ENCODE measurements at regions not wholly inside any gene's neighbourhood (a gene's known extent, or its start where the extent isn't known, plus 50 kb on each side); places are given as distances from the start of the nearest gene placed in this dataset.
"Not testable (repeated sequence)": the region's sequence is repeated elsewhere in the genome, so short reads cannot be mapped to it uniquely, and the experiment has no call there.

GRCh38 chr5:93235761-93236160 is 345.3 kb downstream of the NR2F1-AS1 start:
- H3K9me3 Mint-ChIP-seq: peaks cover 0 to 5% (median 3%) of the 10 kb centered on the region in 7 donors
- H3K36me3 ChIP-seq (ENCODE audit: control insufficient read depth, insufficient read depth, low read length): no peaks in the 10 kb centered on the region
- H3K9me3 ChIP-seq (ENCODE audit: control insufficient read depth in 2 of 2, low read length in 2 of 2): no peaks in the 10 kb centered on the region
- H3K36me3 Mint-ChIP-seq: no peaks in the 10 kb centered on the region
- DNase-seq (no peak), ATAC-seq (ENCODE audit: low read depth in 2 of 2) (no peak)
- H3K4me3 ChIP-seq (ENCODE audit: low read depth, low read length): no peak overlapping the region
- no peak overlapping the region for H3K4me3 Mint-ChIP-seq
- H3K27ac Mint-ChIP-seq: no peak overlapping the region
- H3K27me3 ChIP-seq (ENCODE audit: control insufficient read depth, insufficient read depth, low read length): no peaks in the 10 kb centered on the region
- H3K27ac ChIP-seq (ENCODE audit: insufficient read depth, low read length, poor library complexity, severe bottlenecking): no peak overlapping the region
- H3K27me3 Mint-ChIP-seq: no peaks in the 10 kb centered on the region
- H3K4me1 ChIP-seq (ENCODE audit: control insufficient read depth, insufficient read depth, low read length, poor library complexity, severe bottlenecking): no peaks in the 10 kb centered on the region
- H3K4me1 Mint-ChIP-seq: no peaks in the 10 kb centered on the region

- Histone ChIP-seq H3K4me3 (ENCODE audit: low read depth, low read length) (no peak overlapping the region), H3K27me3 (ENCODE audit: control insufficient read depth, insufficient read depth, low read length) (no peaks in the 10 kb centered on the region), H3K36me3 (ENCODE audit: control insufficient read depth, insufficient read depth, low read length) (no peaks in the 10 kb centered on the region), H3K4me1 (ENCODE audit: control insufficient read depth, insufficient read depth, low read length, poor library complexity, severe bottlenecking) (no peaks in the 10 kb centered on the region), H3K27ac (ENCODE audit: insufficient read depth, low read length, poor library complexity, severe bottlenecking) (no peak overlapping the region), H3K9me3 (ENCODE audit: control insufficient read depth in 2 of 2, low read length in 2 of 2) (no peaks in the 10 kb centered on the region)
- DNase-seq (no peak), ATAC-seq (ENCODE audit: low read depth in 2 of 2) (no peak)
- Mint-ChIP-seq H3K9me3 (peaks cover 0 to 4% (median 1%) of the 10 kb centered on the region in 7 donors), H3K27ac (no peak overlapping the region), H3K36me3 (no peaks in the 10 kb centered on the region), H3K27me3 (no peaks in the 10 kb centered on the region), H3K4me1 (no peaks in the 10 kb centered on the region), H3K4me3 (no peak overlapping the region)
Measured at GRCh38 chr5:93226202-93226735, 354.8 kb downstream of the NR2F1-AS1 start.

DNA sequence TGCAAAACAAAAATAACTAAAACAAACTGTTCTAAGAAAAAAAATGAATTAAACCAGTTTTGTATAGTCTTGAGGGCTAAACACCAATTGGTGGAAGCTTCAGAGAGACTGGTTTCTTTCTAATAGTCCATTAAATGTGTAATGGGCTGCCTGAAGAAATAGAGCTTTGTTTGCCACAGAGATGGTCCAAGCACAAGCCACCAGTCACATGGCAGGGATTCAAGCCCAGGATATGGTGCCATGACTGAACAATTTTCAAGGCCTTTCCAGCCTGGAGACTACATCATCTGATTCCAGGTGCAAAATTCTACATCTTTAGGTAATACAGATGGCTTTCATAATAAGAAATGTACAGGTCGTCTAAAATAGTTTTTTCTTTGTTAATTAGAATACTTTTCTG is 355.3 kb downstream of the NR2F1-AS1 start:
- Mint-ChIP-seq H3K36me3 (no peaks in the 10 kb centered on the region), H3K27ac (no peak overlapping the region), H3K9me3 (peaks cover 0 to 4% (median 1%) of the 10 kb centered on the region in 7 donors), H3K4me1 (no peaks in the 10 kb centered on the region), H3K4me3 (no peak overlapping the region), H3K27me3 (no peaks in the 10 kb centered on the region)
- Histone ChIP-seq H3K4me3 (ENCODE audit: low read depth, low read length) (no peak overlapping the region), H3K36me3 (ENCODE audit: control insufficient read depth, insufficient read depth, low read length) (no peaks in the 10 kb centered on the region), H3K27ac (ENCODE audit: insufficient read depth, low read length, poor library complexity, severe bottlenecking) (no peak overlapping the region), H3K4me1 (ENCODE audit: control insufficient read depth, insufficient read depth, low read length, poor library complexity, severe bottlenecking) (no peaks in the 10 kb centered on the region), H3K9me3 (ENCODE audit: control insufficient read depth in 2 of 2, low read length in 2 of 2) (no peaks in the 10 kb centered on the region), H3K27me3 (ENCODE audit: control insufficient read depth, insufficient read depth, low read length) (no peaks in the 10 kb centered on the region)
- no peak for ATAC-seq (ENCODE audit: low read depth in 2 of 2)
- no peak for DNase-seq

GRCh38 chr5:93224624-93225023 is 356.4 kb downstream of the NR2F1-AS1 start:
- H3K4me1 ChIP-seq (ENCODE audit: control insufficient read depth, insufficient read depth, low read length, poor library complexity, severe bottlenecking): no peaks in the 10 kb centered on the region
- no peaks in the 10 kb centered on the region for H3K9me3 ChIP-seq (ENCODE audit: control insufficient read depth in 2 of 2, low read length in 2 of 2)
- H3K4me3 Mint-ChIP-seq: no peak overlapping the region
- peaks cover 0 to 4% (median 1%) of the 10 kb centered on the region in 7 donors for H3K9me3 Mint-ChIP-seq
- DNase-seq (no peak), ATAC-seq (ENCODE audit: low read depth in 2 of 2) (no peak)
- no peaks in the 10 kb centered on the region for H3K27me3 Mint-ChIP-seq
- no peaks in the 10 kb centered on the region for H3K36me3 ChIP-seq (ENCODE audit: control insufficient read depth, insufficient read depth, low read length)
- H3K36me3 Mint-ChIP-seq: no peaks in the 10 kb centered on the region
- no peak overlapping the region for H3K27ac Mint-ChIP-seq
- H3K4me1 Mint-ChIP-seq: no peaks in the 10 kb centered on the region
- no peaks in the 10 kb centered on the region for H3K27me3 ChIP-seq (ENCODE audit: control insufficient read depth, insufficient read depth, low read length)
- no peak overlapping the region for H3K27ac ChIP-seq (ENCODE audit: insufficient read depth, low read length, poor library complexity, severe bottlenecking)
- H3K4me3 ChIP-seq (ENCODE audit: low read depth, low read length): no peak overlapping the region

- no peak overlapping the region for H3K27ac Mint-ChIP-seq
- Histone ChIP-seq H3K27ac (ENCODE audit: insufficient read depth, low read length, poor library complexity, severe bottlenecking) (no peak overlapping the region), H3K4me3 (ENCODE audit: low read depth, low read length) (no peak overlapping the region), H3K9me3 (ENCODE audit: control insufficient read depth in 2 of 2, low read length in 2 of 2) (no peaks in the 10 kb centered on the region), H3K27me3 (ENCODE audit: control insufficient read depth, insufficient read depth, low read length) (no peaks in the 10 kb centered on the region), H3K36me3 (ENCODE audit: control insufficient read depth, insufficient read depth, low read length) (no peaks in the 10 kb centered on the region), H3K4me1 (ENCODE audit: control insufficient read depth, insufficient read depth, low read length, poor library complexity, severe bottlenecking) (no peaks in the 10 kb centered on the region)
- no peaks in the 10 kb centered on the region for H3K36me3 Mint-ChIP-seq
- H3K4me1 Mint-ChIP-seq: no peaks in the 10 kb centered on the region
- no peak overlapping the region for H3K4me3 Mint-ChIP-seq
- ATAC-seq (ENCODE audit: low read depth in 2 of 2) (no peak), DNase-seq (no peak)
- peaks cover 0 to 2% (median 0%) of the 10 kb centered on the region in 7 donors for H3K9me3 Mint-ChIP-seq
- no peaks in the 10 kb centered on the region for H3K27me3 Mint-ChIP-seq
Measured at GRCh38 chr5:93221773-93222172, 359.2 kb downstream of the NR2F1-AS1 start.

- H3K27me3 ChIP-seq (ENCODE audit: control insufficient read depth, insufficient read depth, low read length): no peaks in the 10 kb centered on the region
- ATAC-seq (ENCODE audit: low read depth in 2 of 2) (no peak), DNase-seq (no peak)
- H3K4me1 ChIP-seq (ENCODE audit: control insufficient read depth, insufficient read depth, low read length, poor library complexity, severe bottlenecking): no peaks in the 10 kb centered on the region
- H3K27ac Mint-ChIP-seq: no peak overlapping the region
- H3K4me1 Mint-ChIP-seq: no peaks in the 10 kb centered on the region
- H3K27me3 Mint-ChIP-seq: no peaks in the 10 kb centered on the region
- no peaks in the 10 kb centered on the region for H3K9me3 ChIP-seq (ENCODE audit: control insufficient read depth in 2 of 2, low read length in 2 of 2)
- no peak overlapping the region for H3K27ac ChIP-seq (ENCODE audit: insufficient read depth, low read length, poor library complexity, severe bottlenecking)
- no peaks in the 10 kb centered on the region for H3K36me3 Mint-ChIP-seq
- H3K4me3 Mint-ChIP-seq: no peak overlapping the region
- peaks cover 0 to 2% (median 0%) of the 10 kb centered on the region in 7 donors for H3K9me3 Mint-ChIP-seq
- no peaks in the 10 kb centered on the region for H3K36me3 ChIP-seq (ENCODE audit: control insufficient read depth, insufficient read depth, low read length)
- no peak overlapping the region for H3K4me3 ChIP-seq (ENCODE audit: low read depth, low read length)
Measured at GRCh38 chr5:93220431-93220830, 360.6 kb downstream of the NR2F1-AS1 start.

GRCh38 chr5:93219641-93220145 is 361.3 kb downstream of the NR2F1-AS1 start:
- no peak for ATAC-seq (ENCODE audit: low read depth in 2 of 2)
- H3K27ac ChIP-seq (ENCODE audit: insufficient read depth, low read length, poor library complexity, severe bottlenecking): no peak overlapping the region

DNA sequence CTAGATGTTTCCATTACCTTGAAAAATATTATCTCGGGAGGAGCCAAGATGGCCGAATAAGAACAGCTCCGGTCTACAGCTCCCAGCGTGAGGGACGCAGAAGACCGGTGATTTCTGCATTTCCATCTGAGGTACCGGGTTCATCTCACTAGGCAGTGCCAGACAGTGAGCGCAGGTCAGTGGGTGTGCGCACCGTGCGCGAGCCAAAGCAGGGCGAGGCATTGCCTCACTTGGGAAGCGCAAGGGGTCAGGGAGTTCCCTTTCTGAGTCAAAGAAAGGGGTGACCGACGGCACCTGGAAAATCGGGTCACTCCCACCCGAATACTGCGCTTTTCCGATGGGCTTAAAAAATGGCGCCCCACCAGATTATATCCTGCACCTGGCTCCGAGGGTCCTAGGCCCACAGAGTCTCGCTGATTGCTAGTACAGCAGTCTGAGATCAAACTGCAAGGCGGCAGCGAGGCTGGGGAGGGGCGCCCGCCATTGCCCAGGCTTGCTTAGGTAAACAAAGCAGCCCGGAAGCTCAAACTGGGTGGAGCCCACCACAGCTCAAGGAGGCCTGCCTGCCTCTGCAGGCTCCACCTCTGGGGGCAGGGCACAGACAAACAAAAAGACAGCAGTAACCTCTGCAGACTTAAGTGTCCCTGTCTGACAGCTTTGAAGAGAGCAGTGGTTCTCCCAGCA is 367.8 kb downstream of the NR2F1-AS1 start:
- not testable (repeated sequence) for H3K36me3 ChIP-seq (ENCODE audit: control insufficient read depth, insufficient read depth, low read length); DNase-seq; H3K4me1 Mint-ChIP-seq; H3K9me3 Mint-ChIP-seq; H3K4me1 ChIP-seq (ENCODE audit: control insufficient read depth, insufficient read depth, low read length, poor library complexity, severe bottlenecking); H3K27ac ChIP-seq (ENCODE audit: insufficient read depth, low read length, poor library complexity, severe bottlenecking); H3K27me3 Mint-ChIP-seq; H3K9me3 ChIP-seq (ENCODE audit: control insufficient read depth in 2 of 2, low read length in 2 of 2); H3K27me3 ChIP-seq (ENCODE audit: control insufficient read depth, insufficient read depth, low read length); H3K4me3 ChIP-seq (ENCODE audit: low read depth, low read length); H3K27ac Mint-ChIP-seq; ATAC-seq (ENCODE audit: low read depth in 2 of 2); H3K36me3 Mint-ChIP-seq; H3K4me3 Mint-ChIP-seq

More at GRCh38 chr5:93219641-93220145, 361.3 kb downstream of the NR2F1-AS1 start:
- Mint-ChIP-seq H3K4me1 (no peaks in the 10 kb centered on the region), H3K27me3 (no peaks in the 10 kb centered on the region), H3K4me3 (no peak overlapping the region), H3K36me3 (no peaks in the 10 kb centered on the region), H3K9me3 (peaks cover 0 to 2% (median 0%) of the 10 kb centered on the region in 7 donors), H3K27ac (no peak overlapping the region)
- no peaks in the 10 kb centered on the region for H3K27me3 ChIP-seq (ENCODE audit: control insufficient read depth, insufficient read depth, low read length)
- H3K9me3 ChIP-seq (ENCODE audit: control insufficient read depth in 2 of 2, low read length in 2 of 2): no peaks in the 10 kb centered on the region
- no peaks in the 10 kb centered on the region for H3K36me3 ChIP-seq (ENCODE audit: control insufficient read depth, insufficient read depth, low read length)
- no peak overlapping the region for H3K4me3 ChIP-seq (ENCODE audit: low read depth, low read length)
- no peak for DNase-seq
- H3K4me1 ChIP-seq (ENCODE audit: control insufficient read depth, insufficient read depth, low read length, poor library complexity, severe bottlenecking): no peaks in the 10 kb centered on the region

All from CD4-positive, CD25-positive, alpha-beta regulatory T cell (primary cell).